ENCODE measurements at regions not wholly inside any gene's neighbourhood (a gene's known extent, or its start where the extent isn't known, plus 50 kb on each side); places are given as distances from the start of the nearest gene placed in this dataset.
A peak's percentile ranks its signal among the peaks of the same experiment; 100 is the strongest.

DNA sequence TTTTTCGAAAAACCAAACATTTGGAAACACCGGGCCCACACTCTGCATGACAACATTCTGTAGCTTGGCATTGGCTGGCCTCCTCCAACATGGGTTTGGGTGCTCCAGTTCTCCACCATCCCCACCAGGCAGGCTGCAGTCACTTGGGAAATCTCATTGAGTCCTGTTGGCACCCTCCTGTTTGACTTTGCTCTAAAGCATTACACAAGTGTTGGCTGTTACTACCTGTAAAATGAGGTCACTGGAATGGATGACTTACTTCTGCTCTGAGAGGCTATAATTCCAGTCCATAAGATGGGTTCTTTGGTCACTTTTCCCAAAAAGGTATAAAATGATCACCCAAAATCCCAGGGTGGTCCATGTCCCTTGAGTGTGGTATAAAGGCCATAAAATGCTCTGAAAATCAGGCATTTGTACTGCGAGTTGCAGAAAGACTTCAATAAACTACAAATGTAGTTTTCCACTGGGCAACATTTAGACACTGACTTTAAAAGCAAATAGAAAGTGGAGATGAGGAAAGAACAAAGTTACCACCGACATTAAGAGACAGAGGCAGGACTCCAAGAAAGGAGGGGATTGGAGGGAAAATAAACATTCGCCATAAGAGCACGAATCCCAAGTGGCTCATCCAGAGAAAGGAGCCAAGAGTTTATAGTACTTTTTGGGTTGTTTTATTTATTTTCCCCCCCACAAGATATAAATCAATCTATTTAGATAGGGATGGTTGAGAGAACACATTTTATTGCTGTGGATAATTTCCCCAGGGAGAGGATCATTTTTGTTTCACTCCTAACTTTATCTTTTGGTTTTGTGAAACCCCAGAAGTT is 295.1 kb downstream of the TLE1 start:
- no peak for DNase-seq (ENCODE audit: low read depth)

DNA sequence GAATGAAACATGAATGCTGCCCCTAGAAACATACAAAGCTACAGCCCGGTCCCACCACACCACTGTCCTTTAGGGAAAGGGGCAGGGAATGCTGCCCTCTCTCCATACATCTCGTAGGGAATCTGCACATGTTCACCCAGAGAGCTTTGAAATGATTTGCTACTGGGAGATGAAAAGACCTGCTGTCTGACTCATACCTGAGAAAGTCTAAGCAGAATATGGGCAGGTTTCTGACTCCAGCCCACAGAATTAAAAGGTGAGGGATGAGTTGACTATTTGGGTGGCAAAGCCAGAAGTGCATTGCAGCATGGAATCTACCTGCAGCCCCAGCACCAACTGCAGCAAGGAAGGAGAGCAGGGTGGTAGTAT is 297.9 kb downstream of the TLE1 start:
- no peak for DNase-seq (ENCODE audit: low read depth)
- no peak overlapping the region for H3K4me3 ChIP-seq (ENCODE audit: low read depth, low read length)
- H3K36me3 ChIP-seq (ENCODE audit: control insufficient read depth, insufficient read depth, low read length): no peaks in the 10 kb centered on the region
- TF ChIP-seq, protein P1, sequence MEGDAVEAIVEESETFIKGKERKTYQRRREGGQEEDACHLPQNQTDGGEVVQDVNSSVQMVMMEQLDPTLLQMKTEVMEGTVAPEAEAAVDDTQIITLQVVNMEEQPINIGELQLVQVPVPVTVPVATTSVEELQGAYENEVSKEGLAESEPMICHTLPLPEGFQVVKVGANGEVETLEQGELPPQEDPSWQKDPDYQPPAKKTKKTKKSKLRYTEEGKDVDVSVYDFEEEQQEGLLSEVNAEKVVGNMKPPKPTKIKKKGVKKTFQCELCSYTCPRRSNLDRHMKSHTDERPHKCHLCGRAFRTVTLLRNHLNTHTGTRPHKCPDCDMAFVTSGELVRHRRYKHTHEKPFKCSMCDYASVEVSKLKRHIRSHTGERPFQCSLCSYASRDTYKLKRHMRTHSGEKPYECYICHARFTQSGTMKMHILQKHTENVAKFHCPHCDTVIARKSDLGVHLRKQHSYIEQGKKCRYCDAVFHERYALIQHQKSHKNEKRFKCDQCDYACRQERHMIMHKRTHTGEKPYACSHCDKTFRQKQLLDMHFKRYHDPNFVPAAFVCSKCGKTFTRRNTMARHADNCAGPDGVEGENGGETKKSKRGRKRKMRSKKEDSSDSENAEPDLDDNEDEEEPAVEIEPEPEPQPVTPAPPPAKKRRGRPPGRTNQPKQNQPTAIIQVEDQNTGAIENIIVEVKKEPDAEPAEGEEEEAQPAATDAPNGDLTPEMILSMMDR (IDR thresholded peaks at IDR 0.05; ENCODE audit: insufficient read depth, low read length, poor library complexity, severe bottlenecking): no peak
- no peaks in the 10 kb centered on the region for H3K27me3 ChIP-seq (ENCODE audit: control insufficient read depth, insufficient read depth, low read length)

More for the DNA sequence above, 295.1 kb downstream of the TLE1 start:
- no peak overlapping the region for H3K4me3 ChIP-seq (ENCODE audit: low read depth, low read length)
- TF ChIP-seq, protein P1 (IDR thresholded peaks at IDR 0.05; ENCODE audit: insufficient read depth, low read length, poor library complexity, severe bottlenecking): no peak
- no peaks in the 10 kb centered on the region for H3K36me3 ChIP-seq (ENCODE audit: control insufficient read depth, insufficient read depth, low read length)
- no peaks in the 10 kb centered on the region for H3K27me3 ChIP-seq (ENCODE audit: control insufficient read depth, insufficient read depth, low read length)

DNA sequence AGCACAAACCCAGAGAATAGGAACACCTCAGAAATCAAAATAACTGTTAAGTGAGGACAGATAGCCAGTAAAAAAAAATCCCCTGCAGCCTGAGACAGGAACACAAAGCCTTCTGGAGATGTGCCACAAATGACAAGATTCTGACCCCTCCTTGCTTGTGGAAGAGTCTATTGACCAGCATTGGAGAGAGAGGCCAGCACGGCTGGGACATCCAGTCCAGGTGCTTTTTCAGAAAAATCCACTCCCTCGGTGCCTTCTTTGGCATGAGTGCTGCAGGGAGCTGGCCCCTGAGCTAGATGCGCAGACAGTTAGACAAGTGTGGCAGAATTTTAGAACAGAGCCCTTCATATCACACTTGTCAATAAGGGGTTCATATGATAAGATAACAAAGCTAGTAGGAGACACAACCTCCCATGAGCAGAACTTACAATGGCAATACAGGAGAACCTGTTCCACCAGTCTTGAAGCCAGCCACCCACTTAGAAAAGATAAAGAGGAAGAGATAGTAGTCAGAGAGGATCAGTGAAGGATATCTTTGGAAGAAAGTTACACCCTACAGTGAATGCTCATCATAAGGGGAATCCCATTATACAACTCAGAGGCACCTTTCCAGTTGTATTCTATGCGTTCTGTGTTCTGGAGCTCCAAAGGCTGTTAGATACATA is 298.4 kb downstream of the TLE1 start:
- DNase-seq (ENCODE audit: low read depth): no peak
- TF ChIP-seq, protein P1 (IDR thresholded peaks at IDR 0.05; ENCODE audit: insufficient read depth, low read length, poor library complexity, severe bottlenecking): no peak
- no peaks in the 10 kb centered on the region for H3K27me3 ChIP-seq (ENCODE audit: control insufficient read depth, insufficient read depth, low read length)
- no peak overlapping the region for H3K4me3 ChIP-seq (ENCODE audit: low read depth, low read length)
- H3K36me3 ChIP-seq (ENCODE audit: control insufficient read depth, insufficient read depth, low read length): no peaks in the 10 kb centered on the region

DNA sequence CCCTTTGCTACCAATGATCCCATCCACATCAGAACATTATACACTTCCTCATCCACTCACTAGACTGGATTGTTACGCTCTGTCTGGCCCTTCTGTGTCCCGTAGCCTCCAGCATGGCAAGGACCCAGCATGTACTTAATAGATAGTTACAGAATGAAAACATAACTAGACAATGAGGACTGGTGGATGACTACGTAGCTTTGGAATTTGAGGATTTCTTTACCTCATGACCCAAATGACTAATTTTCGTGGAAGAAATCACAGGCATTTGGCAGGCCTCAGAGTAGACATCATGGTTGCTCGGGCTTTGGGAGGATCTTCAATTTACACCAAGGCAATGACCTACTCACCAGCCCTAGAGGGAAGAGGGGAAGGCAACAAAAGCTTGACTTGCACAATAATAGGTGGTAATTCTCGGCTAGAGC is 299.8 kb downstream of the TLE1 start:
- H3K36me3 ChIP-seq (ENCODE audit: control insufficient read depth, insufficient read depth, low read length): no peaks in the 10 kb centered on the region
- peak; percentile 98 for DNase-seq (ENCODE audit: low read depth)
- no peak overlapping the region for H3K4me3 ChIP-seq (ENCODE audit: low read depth, low read length)
- TF ChIP-seq, protein P1 (IDR thresholded peaks at IDR 0.05; ENCODE audit: insufficient read depth, low read length, poor library complexity, severe bottlenecking): no peak
- H3K27me3 ChIP-seq (ENCODE audit: control insufficient read depth, insufficient read depth, low read length): no peaks in the 10 kb centered on the region

DNA sequence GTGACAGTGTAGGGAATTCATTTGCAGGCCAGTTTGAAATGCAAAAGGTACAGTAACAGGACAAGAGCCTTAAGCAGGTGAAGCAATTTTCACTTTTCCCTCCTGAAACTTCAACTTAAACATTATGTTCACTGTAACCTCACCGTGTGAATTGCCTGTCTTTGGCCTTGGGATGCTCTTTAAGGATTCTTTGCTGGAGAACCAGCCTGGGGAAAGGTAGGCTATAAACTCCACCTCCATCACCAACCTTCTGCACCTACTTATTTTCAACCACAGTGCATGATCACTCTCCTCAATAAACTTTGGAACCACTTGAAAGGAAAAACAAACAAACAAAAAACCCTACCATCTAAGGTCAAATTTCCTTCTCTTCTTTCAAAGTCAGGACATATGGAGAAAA is 300.5 kb downstream of the TLE1 start:
- TF ChIP-seq, protein P1 (IDR thresholded peaks at IDR 0.05; ENCODE audit: insufficient read depth, low read length, poor library complexity, severe bottlenecking): no peak
- no peaks in the 10 kb centered on the region for H3K27me3 ChIP-seq (ENCODE audit: control insufficient read depth, insufficient read depth, low read length)
- no peak overlapping the region for H3K4me3 ChIP-seq (ENCODE audit: low read depth, low read length)
- no peak for DNase-seq (ENCODE audit: low read depth)
- H3K36me3 ChIP-seq (ENCODE audit: control insufficient read depth, insufficient read depth, low read length): no peaks in the 10 kb centered on the region

All from kidney epithelial cell (primary cell).